ENCODE measurements at regions not wholly inside any gene's neighbourhood (a gene's known extent, or its start where the extent isn't known, plus 50 kb on each side); places are given as distances from the start of the nearest gene placed in this dataset.

GRCh38 chr21:27582948-27583430, 616.1 kb upstream of the ADAMTS5 start:
- no peaks in the 10 kb centered on the region for H4K20me1 ChIP-seq (replicated peaks; ENCODE audit: control insufficient read depth, extremely low read depth, insufficient read depth, low read length)
- TF ChIP-seq POLR2A (IDR thresholded peaks at IDR 0.05; ENCODE audit: low read depth, low read length) (no peak), EZH2 (IDR thresholded peaks at IDR 0.05; ENCODE audit: borderline replicate concordance, low read depth, low read length, severe bottlenecking) (no peak), CTCF (IDR thresholded peaks at IDR 0.05; ENCODE audit: extremely low read depth in 1 of 2, insufficient read depth in 1 of 2, low read depth in 1 of 2, low read length in 2 of 2) (no peak), MYC (IDR thresholded peaks at IDR 0.05; ENCODE audit: low read depth, low read length) (no peak), POLR2AphosphoS5 (IDR thresholded peaks at IDR 0.05; ENCODE audit: insufficient read depth, low read depth, low read length) (no peak), GATA2 (IDR thresholded peaks at IDR 0.05; ENCODE audit: insufficient read depth, insufficient read length, low read depth, low read length) (no peak), MAX (IDR thresholded peaks at IDR 0.05; ENCODE audit: insufficient read depth, insufficient read length) (no peak), FOS (IDR thresholded peaks at IDR 0.05; ENCODE audit: borderline replicate concordance, insufficient read depth, low read length) (no peak), JUN (IDR thresholded peaks at IDR 0.05; ENCODE audit: borderline replicate concordance, insufficient read depth, insufficient read length, low read depth) (no peak)
- no peak overlapping the region for H2AFZ ChIP-seq (ENCODE audit: low read depth, low read length)
- H3K4me2 ChIP-seq (ENCODE audit: insufficient read depth, low read length) = no peak overlapping the region
- H3K4me1 ChIP-seq (ENCODE audit: control insufficient read depth, extremely low read depth, insufficient read depth, low read length) = no peaks in the 10 kb centered on the region
- intact Hi-C loops (cut with micrococcal nuclease) (no loop called here), dilution Hi-C loops (cut with MboI; ENCODE audit: extremely low pct_ligation_motif_present, low sequenced_read_pairs) (no loop called here)
- POLR2A ChIA-PET = no interaction called here
- no peaks in the 10 kb centered on the region for H3K9me1 ChIP-seq (replicated peaks; ENCODE audit: control insufficient read depth, extremely low read depth, insufficient read depth, low read length)
- H3K27ac ChIP-seq (ENCODE audit: insufficient read depth, low read depth, low read length) = no peak overlapping the region
- DNase-seq (ENCODE audit: low read depth, low spot score) (no peak), FAIRE-seq (no peak)
- CTCF ChIA-PET = interaction anchor here (0.8 to 1.7 kb wide), 5 partner anchors 13 to 118 kb away, joined by 3 to 4 read pairs (median 3); no protein-coding TSS in a partner anchor
- no TSS peak for BruUV-seq (replicated peaks)
- no peaks in the 10 kb centered on the region for H3K79me2 ChIP-seq (ENCODE audit: control insufficient read depth, insufficient read depth, low read length)
- no peak overlapping the region for H3K9ac ChIP-seq (replicated peaks; ENCODE audit: extremely low read depth, insufficient read depth, low read length)
- no peaks in the 10 kb centered on the region for H3K36me3 ChIP-seq (ENCODE audit: control insufficient read depth in 2 of 2, extremely low read depth in 1 of 2, insufficient read depth in 2 of 2, low read length in 2 of 2)
- H3K27me3 ChIP-seq (ENCODE audit: control insufficient read depth in 2 of 2, insufficient read depth in 2 of 2, low read length in 2 of 2) = no peaks in the 10 kb centered on the region
- H3K9me3 ChIP-seq (replicated peaks; ENCODE audit: control insufficient read depth, insufficient read depth, low read length) = no peaks in the 10 kb centered on the region
- no peak overlapping the region for H3K4me3 ChIP-seq (replicated peaks in 1 of 3; ENCODE audit: insufficient read depth in 1 of 3, low read depth in 1 of 3, low read length in 3 of 3)
